ENCODE measurements at regions not wholly inside any gene's neighbourhood (a gene's known extent, or its start where the extent isn't known, plus 50 kb on each side); places are given as distances from the start of the nearest gene placed in this dataset.

DNA sequence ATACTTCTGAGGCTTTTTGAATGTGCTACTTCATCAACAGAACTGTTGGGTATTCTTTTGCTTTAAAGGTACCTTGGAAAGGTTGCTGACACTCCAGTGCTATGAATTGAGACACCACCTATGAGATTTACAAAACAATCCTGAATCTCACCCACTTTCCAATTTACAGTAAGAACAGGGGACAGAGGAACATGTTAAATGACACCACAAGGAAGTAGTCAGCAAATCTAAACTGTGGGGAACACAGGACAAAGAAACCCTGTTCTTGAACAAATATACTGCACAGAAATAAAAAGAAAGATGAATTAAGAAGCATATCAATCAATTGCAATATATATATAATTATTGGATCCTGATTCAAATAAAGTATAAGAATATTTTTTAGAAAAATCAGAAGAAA, 216.7 kb upstream of the ARID1B start:
- DNase-seq = no peak

DNA sequence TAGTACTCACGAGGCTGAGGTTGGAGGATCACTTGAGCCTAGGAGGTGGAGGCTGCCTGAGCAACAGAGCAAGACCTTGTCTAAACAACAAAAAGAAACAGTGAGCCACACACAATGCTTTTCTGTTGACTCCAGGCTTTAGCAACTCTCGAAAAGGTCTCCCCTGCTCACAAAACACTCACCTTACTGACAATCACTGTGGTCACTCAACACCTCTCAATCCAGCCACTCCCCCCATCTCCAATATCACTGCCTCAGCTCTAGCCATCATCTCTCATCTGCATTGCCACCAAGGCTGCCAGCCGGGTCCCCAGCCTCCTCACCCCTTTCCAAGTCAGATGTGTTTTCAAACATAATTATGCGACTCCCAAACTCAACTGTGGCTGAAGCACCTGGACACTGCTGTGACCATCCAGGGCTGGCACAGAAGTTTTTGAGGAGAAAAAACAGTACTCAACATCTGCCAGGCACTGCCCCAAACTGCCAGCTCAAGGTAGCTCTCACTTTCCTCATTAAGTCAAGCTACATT, 218.0 kb upstream of the ARID1B start:
- DNase-seq = no peak

DNA sequence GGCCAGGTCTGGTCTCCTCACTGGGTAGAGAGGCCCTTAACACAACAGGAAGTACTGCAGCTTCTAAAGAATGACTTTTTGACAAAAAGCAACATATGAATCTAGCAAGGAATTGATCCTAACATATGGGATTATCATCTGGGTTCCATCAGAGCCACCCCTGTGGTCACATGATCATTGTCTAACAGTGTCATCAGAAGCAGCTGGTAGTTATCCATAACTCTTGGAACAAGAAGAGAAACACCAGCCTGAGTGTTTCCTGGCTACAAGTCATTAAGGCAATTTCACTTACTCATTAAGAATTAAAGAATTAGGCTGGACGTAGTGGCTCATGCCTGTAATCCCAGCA, 219.3 kb upstream of the ARID1B start:
- DNase-seq = no peak

DNA sequence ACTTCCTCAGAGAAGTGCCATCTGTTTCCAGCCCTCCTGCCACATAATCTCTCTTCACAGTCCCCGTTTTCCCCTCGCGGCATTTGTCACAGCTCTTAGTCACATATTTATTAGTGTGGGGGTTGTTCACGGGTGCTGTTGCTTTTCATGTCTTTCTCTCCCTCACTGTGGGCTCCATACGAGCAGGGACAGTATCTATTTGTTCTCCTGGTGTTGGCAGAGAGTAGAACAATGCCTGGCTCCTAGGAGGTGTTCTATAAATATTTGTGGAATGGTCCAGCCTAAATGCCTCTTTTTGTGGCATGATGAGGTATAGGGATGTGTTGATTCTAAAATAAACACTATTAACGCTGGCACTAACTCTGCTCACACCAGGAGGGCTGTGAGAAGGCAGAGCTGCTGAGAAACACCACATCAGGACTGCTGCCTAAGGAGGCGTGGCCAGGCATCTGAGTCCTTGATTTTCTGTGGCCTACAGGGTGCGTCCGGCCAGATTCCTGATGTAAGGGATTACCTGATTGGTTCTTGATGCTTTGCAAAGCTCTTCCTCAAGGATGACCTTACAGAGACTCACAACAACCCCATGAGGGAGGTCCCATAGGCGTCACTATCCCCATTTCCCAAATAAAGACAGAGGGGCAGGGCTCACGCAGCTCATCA, 219.8 kb upstream of the ARID1B start:
- DNase-seq = peak; percentile 94

DNA sequence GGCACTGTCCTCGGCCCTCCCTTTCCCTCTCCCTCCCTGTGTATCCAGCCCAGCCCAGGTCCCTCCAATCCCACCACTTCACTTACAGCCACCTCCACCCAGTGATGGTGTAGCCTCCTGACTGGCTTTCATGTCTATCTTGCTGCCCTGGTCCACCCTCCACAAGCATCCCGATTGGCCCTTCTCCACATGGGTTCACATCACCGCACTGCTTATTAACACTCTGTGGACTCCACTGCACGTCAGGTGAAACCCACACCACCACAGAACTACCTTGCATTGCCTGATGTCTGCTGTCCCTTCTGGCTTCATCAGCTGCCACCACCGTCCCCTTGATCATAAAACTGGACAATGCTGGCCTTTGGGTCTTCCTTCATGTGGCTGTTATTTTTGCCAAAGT, 220.4 kb upstream of the ARID1B start:
- no peak for DNase-seq

DNA sequence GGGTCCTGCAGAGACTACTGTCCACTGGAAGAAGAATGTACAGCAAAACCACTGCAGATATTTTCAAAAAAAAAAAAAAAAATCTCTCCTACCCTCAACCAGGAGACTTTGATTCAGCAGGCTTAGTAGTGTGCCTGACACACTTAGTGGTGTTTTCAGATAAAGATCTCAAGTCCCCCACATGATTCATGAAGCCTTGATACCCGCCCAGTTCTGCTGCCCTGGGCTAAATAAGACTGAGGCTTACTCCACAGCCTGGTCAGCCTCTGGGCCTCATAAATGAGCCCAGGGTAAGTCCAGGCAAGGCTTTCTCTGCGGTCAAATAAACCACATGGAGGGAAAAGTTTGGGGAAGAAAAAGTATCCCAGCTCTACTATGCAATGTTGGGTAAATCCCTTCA, 222.1 kb upstream of the ARID1B start:
- no peak for DNase-seq

DNA sequence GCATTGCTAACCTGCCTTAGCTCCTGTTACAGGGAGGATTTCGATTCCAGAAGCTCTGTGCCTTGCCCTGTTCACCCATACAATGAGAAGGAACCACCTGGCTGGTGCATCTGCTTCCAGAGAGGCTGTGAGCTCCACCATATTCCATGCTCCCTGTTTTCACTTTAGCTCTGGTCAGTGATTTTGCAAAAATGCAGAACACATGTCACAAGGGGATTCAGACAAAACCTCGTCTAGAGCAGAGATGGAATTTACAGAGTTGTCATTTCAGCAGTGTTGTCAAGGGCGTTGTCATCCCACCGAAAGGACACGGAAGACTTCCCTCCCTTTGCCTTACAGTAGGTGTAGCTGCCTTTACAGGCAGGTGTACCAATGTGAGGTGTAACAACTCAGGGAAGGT, 223.0 kb upstream of the ARID1B start:
- DNase-seq = no peak

DNA sequence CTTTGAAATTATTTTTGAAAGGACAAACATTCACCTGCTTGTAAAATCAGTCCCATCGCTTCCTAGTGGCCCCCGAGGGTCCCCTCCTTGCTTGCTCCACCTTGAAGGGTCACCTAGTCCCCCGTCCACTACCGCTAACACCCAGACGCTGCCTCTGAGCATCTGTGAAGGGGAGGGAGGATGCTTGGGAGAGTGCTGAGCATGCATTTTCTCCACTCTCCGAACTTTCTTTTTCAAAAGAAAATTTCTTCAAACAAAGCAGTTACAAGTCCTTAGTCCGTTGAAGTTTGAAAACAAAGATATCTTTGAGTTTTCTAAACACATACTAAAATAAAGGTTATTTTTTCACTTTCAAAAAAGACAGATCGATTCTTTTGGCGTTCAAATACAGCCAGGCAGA, 224.3 kb upstream of the ARID1B start:
- DNase-seq = no peak

DNA sequence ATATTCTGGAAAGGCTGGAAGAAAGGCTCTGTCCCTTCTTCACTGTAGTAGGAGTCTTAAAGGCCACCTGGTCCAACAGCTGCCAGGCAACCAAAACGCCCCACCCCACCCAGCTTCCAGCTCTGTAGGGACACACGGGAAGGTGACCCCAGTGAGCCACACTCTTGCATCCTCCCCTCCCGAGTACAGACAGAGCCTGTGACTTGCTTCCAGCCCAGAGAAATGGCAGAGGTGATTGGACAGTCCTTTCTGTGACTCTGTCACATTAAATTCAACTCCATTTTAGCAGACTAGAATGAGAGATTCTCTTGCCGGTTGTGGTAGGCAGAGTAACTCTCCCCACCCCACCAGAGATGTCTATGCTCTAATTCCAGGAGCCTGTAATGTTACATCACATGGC, 226.2 kb upstream of the ARID1B start:
- DNase-seq = no peak

DNA sequence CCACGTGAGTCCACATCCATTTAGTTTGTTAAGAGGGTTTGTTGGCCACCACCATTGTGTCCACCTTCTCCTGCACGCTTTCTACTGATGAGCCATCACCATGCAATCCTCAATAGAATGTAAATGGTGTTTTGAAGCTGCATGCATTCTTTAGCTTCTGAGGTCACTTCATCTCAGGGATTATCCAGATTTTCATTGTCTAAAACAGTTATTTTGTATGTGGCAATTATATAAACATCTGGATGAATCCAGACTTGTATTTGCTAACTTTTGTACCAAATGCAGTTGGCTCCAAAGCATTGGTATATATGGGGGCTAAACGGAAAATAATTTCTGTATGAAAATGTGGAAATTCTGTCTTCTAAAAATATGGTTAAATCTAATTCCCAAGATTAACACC, 231.2 kb upstream of the ARID1B start:
- no peak for DNase-seq

DNA sequence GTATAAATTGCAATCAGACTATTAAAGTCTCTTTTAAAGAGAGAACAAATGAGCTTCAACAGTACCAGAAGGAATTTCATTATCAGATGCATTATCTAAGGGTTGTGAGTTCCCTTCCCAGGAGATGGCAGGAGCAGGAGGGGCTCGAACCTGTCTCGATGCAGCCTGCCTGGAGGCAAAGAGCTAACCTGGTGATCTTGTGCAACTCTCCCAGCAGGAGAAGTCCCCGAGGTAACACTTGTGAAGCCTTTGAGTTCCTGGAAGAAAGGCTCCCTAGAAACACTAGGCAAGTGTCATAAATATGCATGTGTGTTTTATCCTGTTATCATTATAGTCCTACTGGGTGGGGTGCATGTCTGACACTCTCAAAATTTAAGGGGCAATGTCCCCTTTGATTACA, 232.2 kb upstream of the ARID1B start:
- no peak for DNase-seq

DNA sequence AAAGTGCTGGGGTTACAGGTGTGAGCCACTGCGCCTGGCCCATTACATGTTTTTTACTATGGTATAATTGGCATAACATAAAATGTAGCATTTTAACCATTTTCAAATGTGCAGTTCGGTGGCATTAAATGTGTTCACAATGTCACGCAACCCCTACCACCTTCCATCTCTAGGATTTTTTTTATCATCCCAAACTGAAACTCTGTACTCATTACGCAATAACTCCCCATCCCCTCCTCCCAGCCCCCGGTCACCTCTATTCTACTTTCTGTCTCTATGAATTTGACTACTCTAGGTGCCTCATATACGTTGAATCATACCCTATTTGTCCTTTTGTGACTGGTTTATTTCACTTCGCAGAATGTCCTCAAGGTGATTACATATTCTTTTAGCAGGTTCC, 233.1 kb upstream of the ARID1B start:
- no peak for DNase-seq

DNA sequence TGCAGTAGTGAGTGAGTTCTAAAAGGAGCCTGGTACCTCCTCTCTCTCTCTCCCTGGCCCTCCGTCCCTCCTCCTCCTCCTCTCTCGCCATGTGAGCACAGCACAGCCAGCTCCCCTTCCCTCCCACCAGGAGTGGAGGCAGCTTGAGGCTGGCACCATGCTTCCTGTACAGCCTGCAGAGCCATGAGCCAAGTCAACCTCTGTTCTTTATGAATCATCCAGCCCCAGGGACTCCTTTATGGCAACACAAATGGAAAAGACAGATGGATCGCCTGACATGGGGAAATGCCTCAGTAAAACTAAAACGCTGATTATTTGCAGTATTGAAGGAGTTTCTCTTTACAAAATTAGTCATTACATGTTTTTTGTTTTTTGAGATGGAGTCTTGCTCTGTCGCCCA, 233.7 kb upstream of the ARID1B start:
- DNase-seq = no peak

DNA sequence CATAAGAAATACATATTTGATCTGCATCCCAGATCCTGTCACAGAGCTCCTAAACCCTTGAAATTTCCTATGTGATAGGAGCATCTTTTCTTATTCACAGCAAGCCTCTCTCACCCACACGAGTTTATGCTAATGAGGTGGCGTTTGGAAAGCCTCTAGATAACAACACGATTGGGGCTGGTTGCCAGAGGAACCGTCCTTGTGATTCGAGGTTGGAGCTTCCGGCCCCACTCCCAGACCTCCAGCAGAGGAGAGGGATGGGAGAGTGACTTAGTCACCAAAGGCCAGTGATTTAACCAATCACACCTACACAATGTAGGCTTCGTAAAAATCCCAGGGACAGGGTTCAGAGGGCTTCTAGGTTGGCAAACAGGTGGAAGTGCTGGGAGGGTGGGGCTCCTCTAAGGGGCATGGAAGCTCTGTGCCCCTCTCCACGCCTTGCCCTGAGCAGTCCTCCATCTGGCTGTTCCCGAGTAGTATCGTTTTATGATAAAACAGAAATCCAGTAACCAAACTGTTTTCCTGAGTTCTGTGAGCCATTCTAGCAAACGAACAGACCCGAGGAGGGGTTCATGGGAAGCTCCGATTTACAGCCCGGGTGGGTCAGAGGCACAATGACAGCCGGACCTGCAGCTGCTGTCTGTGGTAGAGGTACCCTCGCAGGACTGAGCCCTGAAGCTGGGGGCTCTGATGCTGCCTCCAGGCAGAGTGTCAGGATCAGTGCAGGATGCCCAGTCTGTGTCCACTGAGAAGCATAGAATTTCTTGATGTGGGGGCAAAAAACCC, 238.1 kb upstream of the ARID1B start:
- no peak for DNase-seq

DNA sequence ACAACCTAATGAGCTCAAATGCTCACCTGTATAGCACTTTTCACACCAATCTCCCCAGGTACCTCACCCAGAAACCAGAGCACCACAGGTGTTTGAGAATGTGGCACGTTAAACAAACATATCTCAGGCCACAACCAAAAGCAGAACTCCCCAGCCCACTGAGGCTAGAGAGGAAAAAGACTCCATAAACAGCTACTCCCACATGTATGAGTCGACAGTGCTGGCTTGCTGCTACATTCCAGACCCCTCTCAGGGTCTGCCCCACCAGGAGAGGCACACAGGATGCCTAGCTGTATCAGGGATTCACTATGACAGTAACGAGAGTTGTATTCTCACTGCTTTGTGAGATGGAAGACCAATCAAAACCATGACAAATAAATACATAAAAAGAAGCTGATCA, 242.6 kb upstream of the ARID1B start:
- DNase-seq = no peak

DNA sequence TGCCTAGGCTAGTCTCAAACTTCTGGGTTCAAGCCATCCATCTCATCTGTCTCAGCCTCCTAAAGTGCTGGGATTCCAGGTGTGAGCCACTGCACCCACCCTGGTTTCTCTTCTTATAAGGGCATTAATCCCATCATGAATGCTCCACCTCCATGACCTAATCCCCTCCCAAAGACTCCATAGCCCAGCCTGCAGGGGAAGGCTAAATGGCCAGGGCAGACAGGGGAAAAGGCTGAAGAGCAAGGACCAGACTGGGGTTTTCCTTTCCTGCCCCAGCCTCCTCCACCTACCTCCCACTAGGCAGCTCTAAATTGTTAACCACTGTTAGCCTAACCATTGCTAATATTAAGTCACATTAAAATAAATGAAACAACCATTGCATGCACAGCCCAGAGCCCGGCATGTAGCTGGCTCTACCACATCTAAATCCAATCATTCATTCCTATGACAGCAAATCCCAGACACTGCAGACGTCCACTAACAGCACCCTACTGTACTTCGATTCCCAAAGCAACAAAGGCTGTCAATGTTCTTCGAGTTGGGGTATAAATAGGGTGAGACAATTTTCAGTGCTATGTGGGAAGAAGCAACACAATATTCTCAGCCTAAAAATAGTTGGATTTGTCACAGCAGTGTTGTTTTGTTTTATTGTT, 243.2 kb upstream of the ARID1B start:
- DNase-seq = no peak

DNA sequence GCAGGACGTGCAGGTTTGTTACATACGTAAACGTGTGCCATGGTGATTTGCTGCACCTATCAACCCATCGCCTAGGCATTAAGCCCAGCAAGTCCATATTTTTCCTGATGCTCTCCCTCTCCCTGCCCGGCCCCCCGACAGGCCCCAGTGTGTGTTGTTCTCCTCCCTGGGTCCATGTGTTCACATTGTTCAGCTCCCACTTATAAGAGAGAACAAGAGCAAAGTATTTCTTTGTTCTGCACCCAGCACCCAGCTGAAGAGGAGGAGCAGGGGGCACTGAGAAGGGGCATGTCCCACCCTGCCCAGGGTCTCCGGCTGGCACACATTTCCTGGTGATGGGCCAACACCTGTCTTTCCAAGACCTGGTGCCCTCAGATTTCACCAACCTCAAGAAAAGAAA, 251.1 kb upstream of the ARID1B start:
- no peak for DNase-seq

DNA sequence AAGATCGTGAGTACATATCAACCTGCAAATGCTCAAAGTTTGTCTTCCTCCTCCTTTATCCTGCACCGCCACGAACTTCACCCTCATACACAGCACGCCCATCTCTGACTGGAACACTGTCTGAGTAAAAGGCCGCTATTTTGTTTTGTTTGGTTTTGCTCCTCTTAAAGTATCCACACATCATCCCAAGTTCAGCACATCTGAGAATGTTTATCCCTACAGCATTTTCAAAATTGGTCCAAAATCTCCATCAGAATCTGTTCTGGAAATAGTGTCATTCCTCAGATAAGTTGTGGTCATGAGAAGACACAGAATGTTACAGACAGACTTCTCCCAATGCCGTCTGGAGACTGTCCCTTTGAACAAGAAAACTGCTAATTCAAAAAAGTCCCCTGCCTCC, 251.6 kb upstream of the ARID1B start:
- DNase-seq = no peak

DNA sequence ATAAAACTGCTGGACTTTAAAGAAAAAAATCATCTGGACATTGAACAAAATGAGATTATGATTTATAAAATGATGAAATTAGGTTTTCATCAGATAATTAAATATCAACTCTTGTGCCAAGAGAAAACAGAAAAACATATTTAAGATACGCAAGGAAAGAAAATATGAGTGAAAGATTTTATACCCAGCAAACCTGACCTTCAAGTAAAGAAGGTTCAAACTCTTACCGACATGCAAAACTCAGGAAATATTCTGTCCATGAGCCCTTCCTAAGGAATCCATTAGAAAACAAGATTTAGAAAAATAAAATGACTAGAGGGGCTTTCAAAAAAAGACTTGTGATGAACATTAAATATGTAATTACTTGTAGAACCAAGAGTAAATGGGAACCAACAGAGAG, 257.2 kb upstream of the ARID1B start:
- no peak for DNase-seq

DNA sequence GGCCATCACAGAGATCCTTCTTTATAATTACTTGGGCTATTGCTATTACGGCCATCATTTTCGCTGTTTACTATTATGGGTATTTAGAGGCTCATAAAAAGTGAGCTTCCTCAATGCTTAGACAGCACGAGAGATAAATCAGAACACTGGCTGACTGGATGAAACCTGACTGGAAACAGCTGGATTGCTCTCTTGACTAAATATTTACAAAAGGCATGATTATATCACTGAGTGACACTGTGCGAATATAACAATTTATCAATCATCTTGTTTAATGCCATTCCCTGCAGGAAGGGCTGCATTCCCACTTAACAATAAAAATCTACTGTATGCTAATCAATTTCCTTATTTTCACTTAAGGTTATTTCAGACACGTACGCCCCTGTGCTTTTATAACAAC, 260.1 kb upstream of the ARID1B start:
- DNase-seq = no peak

DNA sequence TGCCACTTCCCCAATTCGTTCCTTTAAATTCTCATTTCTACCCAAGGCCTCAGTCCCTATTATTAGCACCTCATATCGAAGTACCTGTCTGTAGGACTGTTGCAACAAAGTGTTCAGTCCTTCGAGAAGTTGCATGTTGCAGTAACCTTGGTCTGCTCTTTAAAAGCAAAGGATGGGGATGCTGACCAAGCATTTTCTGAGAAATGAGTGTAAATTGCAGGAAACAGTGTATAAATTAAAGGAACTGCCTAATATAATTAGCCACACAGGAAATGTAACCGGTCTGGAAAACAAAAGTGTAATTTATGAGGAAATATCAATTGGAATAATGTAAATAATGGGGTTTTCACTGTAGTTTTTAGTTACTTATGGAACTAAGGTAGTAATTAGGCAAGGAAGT, 261.9 kb upstream of the ARID1B start:
- no peak for DNase-seq

DNA sequence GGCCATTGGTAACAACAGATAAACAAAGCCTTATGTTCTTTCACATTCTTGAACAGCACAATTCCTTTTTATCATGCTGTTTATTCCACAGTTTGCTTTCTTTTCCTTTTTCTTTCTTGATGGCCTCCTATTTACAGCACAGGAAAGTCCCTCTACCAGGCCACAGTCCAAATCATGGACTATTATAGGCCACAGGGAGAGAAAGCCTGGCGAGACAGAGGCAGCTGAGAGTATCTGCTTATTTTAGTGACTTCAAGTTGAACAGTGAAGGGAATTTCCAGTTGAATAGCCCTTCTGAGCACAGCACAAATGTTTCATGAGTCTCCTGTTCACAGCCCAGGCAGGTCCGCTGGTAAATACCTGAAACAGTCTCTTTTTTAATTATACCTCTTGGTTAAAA, 263.7 kb upstream of the ARID1B start:
- no peak for DNase-seq

DNA sequence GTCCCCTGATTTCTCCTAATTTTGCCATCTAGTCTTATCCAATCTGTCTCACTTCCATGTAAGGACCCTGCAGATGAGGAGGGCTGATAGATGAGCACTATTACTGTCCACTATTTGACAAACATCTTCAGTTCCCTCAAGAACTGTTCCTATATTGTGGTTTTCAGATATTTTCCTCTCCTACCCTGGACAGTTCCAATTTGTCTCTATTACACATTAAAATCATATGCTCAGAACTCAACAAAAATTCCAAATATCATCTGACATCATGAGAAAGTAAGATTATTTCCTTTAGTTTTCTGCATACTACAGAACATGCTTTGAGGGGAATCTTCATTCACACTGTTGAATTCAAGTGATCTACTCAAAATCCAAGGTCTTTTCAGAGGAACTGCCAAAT, 265.6 kb upstream of the ARID1B start:
- no peak for DNase-seq

DNA sequence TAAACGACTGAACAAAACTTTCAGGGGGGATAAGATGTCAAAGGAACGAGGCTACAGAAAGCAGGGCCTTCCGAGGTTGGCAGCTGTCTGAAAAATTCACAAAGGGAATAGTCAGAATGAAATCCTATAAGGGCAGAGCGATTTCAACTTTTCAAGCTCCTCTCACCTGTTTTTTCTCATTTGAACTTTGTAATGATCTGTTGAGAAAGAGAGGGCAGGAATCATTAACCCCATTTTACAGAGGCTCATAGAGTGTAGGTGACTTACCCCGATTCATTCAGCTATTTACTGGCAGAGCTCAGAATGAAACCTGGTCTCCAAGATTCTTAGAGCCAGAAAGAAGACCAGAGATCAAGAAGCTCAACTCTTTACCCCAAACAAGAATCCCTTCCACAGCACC, 266.1 kb upstream of the ARID1B start:
- DNase-seq = no peak
